CD4-positive, CD25-positive, alpha-beta regulatory T cell (primary cell): ENCODE measurements at regions not wholly inside any gene's neighbourhood (a gene's known extent, or its start where the extent isn't known, plus 50 kb on each side); places are given as distances from the start of the nearest gene placed in this dataset.
"Not testable (repeated sequence)": the region's sequence is repeated elsewhere in the genome, so short reads cannot be mapped to it uniquely, and the experiment has no call there.

Experiments
- ATAC-seq, 2 donors: fragments of 150-1000 bp; cut with Tn5 transposase; one replicate each; pipeline ENCODE4 v1.10.0; 2021; ENCODE audit warnings: low read depth in 2 of 2, moderate number of reproducible peaks in 2 of 2, moderate library complexity in 1 of 2
- DNase-seq, 3 donors: peaks; one replicate each; pipeline versions ENCODE4 v3.0.0 to v3.0.0-alpha.2; 2012 to 2022; ENCODE audit warnings: mixed read lengths in 1 of 3
- H3K27ac ChIP-seq: one replicate; pipeline ENCODE4 v1.7.0; 2013; ENCODE audit warnings: mild to moderate bottlenecking, low read length; ENCODE audit not compliant: insufficient read depth, poor library complexity, severe bottlenecking
- H3K27me3 ChIP-seq: one replicate; pipeline ENCODE4 v1.7.0; 2013; ENCODE audit warnings: low read length; ENCODE audit not compliant: control insufficient read depth, insufficient read depth
- H3K36me3 ChIP-seq: one replicate; pipeline ENCODE4 v1.7.0; 2013; ENCODE audit warnings: mild to moderate bottlenecking, low read length, moderate library complexity; ENCODE audit not compliant: control insufficient read depth, insufficient read depth
- H3K4me1 ChIP-seq: 2 replicates; pipeline ENCODE4 v1.7.0; 2013; ENCODE audit warnings: mild to moderate bottlenecking, low read length; ENCODE audit not compliant: insufficient read depth, control insufficient read depth, poor library complexity, severe bottlenecking
- H3K4me3 ChIP-seq: one replicate; pipeline ENCODE4 v1.7.0; 2013; ENCODE audit warnings: low read depth, mild to moderate bottlenecking, low read length, moderate library complexity
- H3K9me3 ChIP-seq, 2 experiments: 1 replicate in 1 of 2; 2 replicates in 1 of 2; pipeline ENCODE4 v1.7.0; 2013; ENCODE audit warnings: low read length in 2 of 2, mild to moderate bottlenecking in 1 of 2, moderate library complexity in 1 of 2; ENCODE audit not compliant: control insufficient read depth in 2 of 2
- H3K27ac Mint-ChIP-seq, 3 donors: one replicate each; pipeline ENCODE4 v1.8.0; 2020 to 2022; ENCODE audit warnings: mild to moderate bottlenecking in 3 of 3, mixed read lengths in 3 of 3, moderate library complexity in 2 of 3
- H3K27me3 Mint-ChIP-seq: one replicate; pipeline ENCODE4 v1.8.0; 2022; ENCODE audit warnings: mild to moderate bottlenecking, mixed read lengths
- H3K36me3 Mint-ChIP-seq: one replicate; pipeline ENCODE4 v1.8.0; 2020; ENCODE audit warnings: mixed read lengths
- H3K4me1 Mint-ChIP-seq, 4 donors: one replicate each; pipeline ENCODE4 v1.8.0; 2020 to 2022; ENCODE audit warnings: mixed read lengths in 4 of 4, mild to moderate bottlenecking in 1 of 4
- H3K4me3 Mint-ChIP-seq, 4 donors: one replicate each; pipeline ENCODE4 v1.8.0; 2020 to 2022; ENCODE audit warnings: mild to moderate bottlenecking in 4 of 4, mixed read lengths in 4 of 4, moderate library complexity in 3 of 4
- H3K9me3 Mint-ChIP-seq, 7 donors: one replicate each; pipeline ENCODE4 v1.8.0; 2020 to 2022; ENCODE audit warnings: mixed read lengths in 7 of 7, mild to moderate bottlenecking in 3 of 7, moderate library complexity in 2 of 7

- H3K27ac Mint-ChIP-seq, H3K9me3 Mint-ChIP-seq, DNase-seq, H3K4me1 ChIP-seq, H3K27me3 ChIP-seq, H3K9me3 ChIP-seq, H3K4me1 Mint-ChIP-seq, H3K27me3 Mint-ChIP-seq, H3K4me3 Mint-ChIP-seq, H3K27ac ChIP-seq, ATAC-seq, H3K36me3 ChIP-seq, H3K4me3 ChIP-seq, H3K36me3 Mint-ChIP-seq: not testable (repeated sequence)
Measured at GRCh38 chr15:85258559-85259209, 121.7 kb upstream of the AKAP13 start.

GRCh38 chr15:85260526-85260925, 119.9 kb upstream of the AKAP13 start:
- not testable (repeated sequence) for H3K4me1 Mint-ChIP-seq, H3K9me3 Mint-ChIP-seq, DNase-seq, H3K27me3 Mint-ChIP-seq, H3K27me3 ChIP-seq, H3K4me1 ChIP-seq, H3K9me3 ChIP-seq, H3K36me3 ChIP-seq, H3K27ac ChIP-seq, H3K4me3 ChIP-seq, H3K27ac Mint-ChIP-seq, H3K36me3 Mint-ChIP-seq, H3K4me3 Mint-ChIP-seq, ATAC-seq

- H3K36me3 ChIP-seq, DNase-seq, H3K9me3 ChIP-seq, H3K4me3 Mint-ChIP-seq, H3K27me3 ChIP-seq, H3K27me3 Mint-ChIP-seq, H3K27ac Mint-ChIP-seq, H3K4me1 Mint-ChIP-seq, H3K27ac ChIP-seq, H3K36me3 Mint-ChIP-seq, ATAC-seq, H3K9me3 Mint-ChIP-seq, H3K4me1 ChIP-seq, H3K4me3 ChIP-seq: not testable (repeated sequence)
Measured at GRCh38 chr15:85262461-85263055, 117.8 kb upstream of the AKAP13 start.

- H3K4me1 ChIP-seq, H3K4me3 Mint-ChIP-seq, H3K27me3 ChIP-seq, H3K9me3 Mint-ChIP-seq, H3K4me1 Mint-ChIP-seq, H3K27ac ChIP-seq, H3K4me3 ChIP-seq, H3K36me3 Mint-ChIP-seq, ATAC-seq, H3K27me3 Mint-ChIP-seq, DNase-seq, H3K27ac Mint-ChIP-seq, H3K9me3 ChIP-seq, H3K36me3 ChIP-seq: not testable (repeated sequence)
Measured at GRCh38 chr15:85263842-85264440, 116.5 kb upstream of the AKAP13 start.

- not testable (repeated sequence) for H3K27ac ChIP-seq, H3K27ac Mint-ChIP-seq, H3K27me3 Mint-ChIP-seq, H3K4me1 Mint-ChIP-seq, H3K4me3 ChIP-seq, H3K9me3 ChIP-seq, H3K36me3 Mint-ChIP-seq, DNase-seq, H3K27me3 ChIP-seq, H3K9me3 Mint-ChIP-seq, H3K36me3 ChIP-seq, H3K4me3 Mint-ChIP-seq, ATAC-seq, H3K4me1 ChIP-seq
Measured at GRCh38 chr15:85264614-85265190, 115.7 kb upstream of the AKAP13 start.

- not testable (repeated sequence) for H3K9me3 ChIP-seq, H3K9me3 Mint-ChIP-seq, H3K4me3 ChIP-seq, H3K4me1 ChIP-seq, H3K36me3 Mint-ChIP-seq, ATAC-seq, H3K27ac ChIP-seq, H3K27me3 Mint-ChIP-seq, H3K27ac Mint-ChIP-seq, H3K36me3 ChIP-seq, H3K4me1 Mint-ChIP-seq, H3K27me3 ChIP-seq, DNase-seq, H3K4me3 Mint-ChIP-seq
Measured at GRCh38 chr15:85267158-85267857, 113.1 kb upstream of the AKAP13 start.

- no peaks in the 10 kb centered on the region for H3K36me3 Mint-ChIP-seq
- no peak for DNase-seq
- Histone ChIP-seq H3K9me3 (no peaks in the 10 kb centered on the region), H3K27ac (no peak overlapping the region), H3K27me3 (no peaks in the 10 kb centered on the region), H3K4me1 (no peaks in the 10 kb centered on the region), H3K36me3 (no peaks in the 10 kb centered on the region), H3K4me3 (no peak overlapping the region)
- no peaks in the 10 kb centered on the region for H3K4me1 Mint-ChIP-seq
- H3K4me3 Mint-ChIP-seq, result no peak overlapping the region
- H3K9me3 Mint-ChIP-seq, result no peaks in the 10 kb centered on the region
- no peaks in the 10 kb centered on the region for H3K27me3 Mint-ChIP-seq
- no peak overlapping the region for H3K27ac Mint-ChIP-seq
- ATAC-seq, result no peak
Measured at GRCh38 chr15:85274315-85275050, 105.9 kb upstream of the AKAP13 start.
